GM19238 (cell line): ENCODE measurements at regions not wholly inside any gene's neighbourhood (a gene's known extent, or its start where the extent isn't known, plus 50 kb on each side); places are given as distances from the start of the nearest gene placed in this dataset.
A peak's percentile ranks its signal among the peaks of the same experiment; 100 is the strongest.

Experiments used
- DNase-seq: peaks from one replicate; pipeline ENCODE4 v3.0.0; 2011; ENCODE audit warnings: low spot score; ENCODE audit not compliant: insufficient read length

GRCh38 chr1:244256086-244256676 lies 195.5 kb downstream of the ADSS2 start:
- DNase-seq, result no peak

DNA sequence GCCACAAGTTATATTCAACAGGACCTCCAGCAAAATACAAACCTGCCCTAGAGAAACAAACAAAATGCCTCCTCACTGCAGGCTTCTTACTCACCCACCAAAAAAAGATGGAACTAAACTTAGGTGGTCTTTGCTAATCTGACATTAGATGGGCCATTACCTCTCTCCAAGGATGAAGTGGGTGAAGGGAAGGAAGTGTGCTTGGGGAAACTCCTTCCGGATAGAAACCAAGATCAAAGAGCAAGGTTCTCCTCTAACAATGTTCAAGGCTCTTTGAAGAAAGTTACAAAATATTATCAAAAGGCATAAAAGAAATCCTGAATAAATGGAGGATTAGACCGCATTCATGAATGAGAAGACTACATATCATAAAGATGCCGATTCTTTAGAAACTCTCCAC lies 187.5 kb downstream of the ADSS2 start:
- no peak for DNase-seq

- DNase-seq, result no peak
These were observed 186.2 kb downstream of the ADSS2 start for GRCh38 chr1:244265507-244265906.

DNA sequence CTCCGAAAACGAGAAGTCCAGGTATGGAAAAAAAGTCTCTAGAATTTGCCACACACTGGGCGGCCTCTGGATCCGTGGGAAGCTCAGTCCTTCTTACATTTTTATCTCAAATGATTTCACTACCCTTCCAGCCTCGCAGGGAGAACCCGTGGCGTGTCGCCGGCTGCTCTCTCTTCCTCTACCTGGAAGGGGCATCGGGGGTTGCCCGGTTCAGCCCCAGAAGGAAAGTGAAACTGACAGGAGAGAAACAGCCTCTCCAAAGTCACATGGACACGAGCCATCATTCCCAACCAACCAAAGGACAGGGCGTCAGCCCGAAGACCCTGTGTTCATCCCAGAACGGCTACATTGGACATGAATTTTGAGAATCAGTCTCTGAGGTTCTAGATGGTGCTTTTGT lies 182.5 kb downstream of the ADSS2 start:
- DNase-seq, result no peak

- no peak for DNase-seq
These were observed 180.7 kb downstream of the ADSS2 start for GRCh38 chr1:244271004-244271403.

DNA sequence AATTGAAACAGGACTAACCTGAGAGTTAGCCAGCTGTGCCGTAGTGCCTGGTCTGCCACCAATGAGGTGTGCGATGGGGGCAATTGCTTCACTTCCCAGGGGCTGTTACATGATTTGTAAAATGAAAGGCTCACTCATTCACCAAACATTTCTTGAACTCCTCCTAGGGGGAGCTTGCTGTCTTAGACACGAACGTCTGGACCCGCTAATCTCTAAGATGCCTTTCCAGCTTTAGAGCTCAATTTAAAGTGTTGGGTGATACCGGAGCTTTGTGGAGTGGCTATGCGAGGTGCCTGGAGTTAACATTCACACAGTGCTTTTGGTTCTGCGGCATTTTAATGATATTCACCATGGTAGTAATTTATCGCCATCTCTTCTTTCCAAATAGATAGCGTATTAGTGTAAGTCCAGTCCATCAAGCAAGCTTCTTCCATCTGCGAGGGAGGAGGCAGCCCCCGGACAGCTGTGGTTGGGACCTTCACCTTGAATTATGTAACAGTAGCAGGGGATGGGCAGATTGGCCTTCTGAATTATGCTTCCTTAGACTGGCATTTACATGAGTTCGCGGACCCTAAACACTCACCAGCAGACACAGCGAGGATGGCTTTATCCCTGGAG lies 179.9 kb downstream of the ADSS2 start:
- DNase-seq, result no peak

- DNase-seq, result peak; percentile 27
These were observed 179.0 kb downstream of the ADSS2 start for GRCh38 chr1:244272471-244273261.

GRCh38 chr1:244273262-244273844 lies 178.4 kb downstream of the ADSS2 start:
- DNase-seq, result no peak

DNA sequence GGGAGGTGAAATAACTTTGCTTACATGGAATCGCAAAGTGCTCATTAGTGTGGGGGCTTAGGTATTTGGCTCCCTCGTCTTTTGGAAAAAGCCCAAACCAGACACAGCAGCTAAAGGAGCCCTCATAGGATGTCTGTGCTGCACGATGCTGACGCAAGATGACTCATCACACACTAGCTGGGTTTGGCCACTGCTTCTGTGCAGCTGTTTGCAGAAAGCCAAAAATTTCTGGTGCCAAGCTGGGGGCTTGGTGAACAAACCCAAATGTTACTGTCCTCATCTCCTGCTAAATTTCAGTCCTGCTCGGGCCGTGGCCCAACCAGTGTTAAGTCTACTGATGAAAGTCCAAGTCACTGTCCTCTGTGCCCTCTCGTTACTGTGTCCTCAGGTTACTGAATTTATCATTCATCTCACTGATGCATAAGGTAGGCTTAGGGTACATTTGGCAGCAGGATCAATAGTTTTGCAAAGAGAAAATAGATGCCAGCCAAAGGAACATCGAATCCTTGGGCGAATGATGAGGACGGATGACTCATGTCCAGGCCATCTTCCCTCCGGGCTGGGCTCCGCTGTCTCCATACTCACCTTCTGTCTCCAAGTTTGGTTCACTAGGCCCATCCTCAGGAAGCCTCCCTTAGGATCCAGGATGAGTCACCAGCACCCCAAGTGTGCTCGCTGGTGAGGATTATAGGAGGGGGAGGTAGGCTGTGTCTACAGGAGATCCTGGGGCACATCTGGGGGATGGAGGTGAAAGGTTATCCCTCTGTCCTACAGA lies 177.7 kb downstream of the ADSS2 start:
- DNase-seq, result no peak

- DNase-seq, result no peak
These were observed 175.1 kb downstream of the ADSS2 start for GRCh38 chr1:244276646-244277045.

DNA sequence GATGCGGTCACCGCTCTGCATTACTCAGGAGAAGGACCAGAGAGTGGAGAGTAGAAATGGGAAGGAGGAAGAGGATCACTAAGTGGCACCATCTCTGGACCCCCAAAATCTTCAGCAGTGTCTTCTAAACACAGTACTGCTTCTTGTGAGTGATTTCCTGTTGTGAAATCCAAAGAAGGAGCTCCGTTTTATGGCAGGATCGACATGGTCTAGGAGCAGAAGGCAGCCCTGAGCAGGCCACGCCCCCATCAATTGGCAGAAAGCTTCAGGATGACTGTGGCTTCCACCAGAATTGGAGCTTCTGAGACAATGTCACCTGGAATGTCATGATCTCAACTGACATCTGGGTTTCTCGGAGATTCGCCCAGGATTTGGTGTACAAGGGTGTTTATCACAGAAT lies 171.5 kb downstream of the ADSS2 start:
- DNase-seq, result no peak

DNA sequence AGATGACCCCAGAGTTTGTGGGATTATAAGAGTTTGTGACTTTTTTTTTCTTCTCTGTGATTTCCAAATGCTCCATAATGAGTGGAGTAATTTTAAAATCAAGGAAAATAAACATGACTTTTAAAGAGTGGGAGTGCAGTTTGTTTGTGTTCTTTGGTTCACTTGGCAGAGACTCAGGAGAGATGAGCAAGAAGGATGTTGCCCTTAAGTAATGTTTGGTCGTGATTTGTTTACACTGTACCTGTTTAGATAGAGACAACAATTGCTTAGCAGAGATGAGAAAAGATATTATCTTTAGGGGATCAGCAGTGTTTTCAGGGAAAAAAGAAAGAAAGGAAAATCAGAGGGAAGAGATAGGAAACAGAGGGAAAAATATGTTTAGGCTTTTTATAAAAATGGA lies 170.8 kb downstream of the ADSS2 start:
- no peak for DNase-seq

DNA sequence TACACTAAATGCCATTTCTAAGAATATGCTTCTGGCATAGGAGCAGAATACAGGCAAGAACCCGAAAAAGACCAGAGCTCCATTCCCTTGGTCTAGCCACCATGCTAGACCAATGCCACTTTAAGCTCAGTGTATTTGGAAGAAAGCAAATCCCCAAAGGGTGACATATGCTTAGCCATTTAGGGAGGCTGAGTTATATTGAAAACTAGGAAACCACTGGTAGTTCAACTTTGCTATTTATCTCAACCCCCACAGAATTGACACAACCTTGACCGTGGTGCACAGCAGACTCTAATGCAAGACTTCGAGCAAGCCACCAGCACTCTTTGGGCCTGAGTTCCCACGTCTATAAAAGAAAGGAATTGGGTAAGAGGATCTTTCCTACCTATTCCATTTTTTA lies 167.9 kb downstream of the ADSS2 start:
- no peak for DNase-seq

DNA sequence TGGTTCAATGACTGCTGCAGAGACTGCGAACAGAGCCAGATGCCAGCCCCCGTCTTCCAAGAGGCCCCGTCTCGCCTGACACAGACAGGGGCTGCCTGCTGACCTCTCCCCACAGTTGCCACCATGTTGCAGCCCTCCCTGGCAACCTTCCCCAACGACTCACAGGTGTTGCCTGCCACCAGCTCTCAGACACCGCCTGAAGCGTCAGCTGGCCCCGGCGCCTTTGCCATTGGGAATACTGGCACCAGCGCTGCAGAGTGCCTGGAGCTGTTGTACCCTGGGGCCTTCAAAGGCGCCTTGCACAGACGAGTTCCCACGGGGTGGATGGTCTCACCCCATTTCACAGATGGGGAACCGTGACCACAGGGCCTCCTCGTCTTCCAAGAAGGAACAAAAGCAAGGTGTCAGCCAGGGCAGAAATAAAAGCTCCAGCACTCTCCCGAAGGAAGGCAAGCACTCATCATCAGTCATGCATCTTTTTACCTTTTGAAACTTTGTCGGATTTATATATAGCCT lies 167.0 kb downstream of the ADSS2 start:
- DNase-seq, result no peak

DNA sequence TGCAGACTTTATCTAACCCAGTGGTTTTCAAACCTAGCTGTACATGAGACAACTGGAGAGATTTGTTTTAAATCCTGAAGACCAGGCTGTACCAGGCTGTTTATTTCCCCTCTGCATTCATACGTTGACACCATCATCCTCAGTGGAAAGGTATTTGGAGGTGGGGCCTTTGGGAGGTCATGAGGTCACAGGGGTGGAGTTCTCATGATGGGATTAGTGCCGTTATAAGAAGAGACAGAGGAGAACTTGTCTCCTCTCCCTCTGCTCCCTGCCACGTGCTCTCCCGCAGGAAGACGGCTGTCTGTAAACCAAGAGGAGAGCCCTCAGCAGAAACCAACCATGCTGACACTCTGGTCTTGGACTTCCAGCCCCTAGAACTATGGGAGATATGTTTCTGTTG lies 165.4 kb downstream of the ADSS2 start:
- no peak for DNase-seq

- no peak for DNase-seq
These were observed 164.0 kb downstream of the ADSS2 start for GRCh38 chr1:244287726-244288125.

DNA sequence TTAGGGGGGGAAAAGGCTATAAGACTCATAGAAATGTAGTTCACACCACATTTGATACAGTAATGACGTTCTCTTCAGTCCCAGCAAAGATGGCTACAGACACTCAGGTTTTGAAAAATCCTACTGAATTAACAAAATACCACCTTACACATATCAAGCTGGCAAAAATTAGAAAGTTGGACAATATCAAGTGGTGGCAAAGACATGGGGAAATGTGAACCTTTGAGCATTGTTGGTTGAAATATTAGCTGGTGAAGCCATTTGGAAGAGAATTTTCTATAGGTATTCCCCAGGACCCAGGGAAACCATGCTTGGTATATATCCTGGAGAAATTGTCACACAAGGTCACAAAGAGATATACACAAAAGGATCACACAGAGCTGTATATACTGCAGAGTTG lies 163.0 kb downstream of the ADSS2 start:
- no peak for DNase-seq

- DNase-seq, result no peak
These were observed 161.5 kb downstream of the ADSS2 start for GRCh38 chr1:244289991-244290785.

GRCh38 chr1:244291236-244292201 lies 160.2 kb downstream of the ADSS2 start:
- no peak for DNase-seq
